ENCODE measurements at regions not wholly inside any gene's neighbourhood (a gene's known extent, or its start where the extent isn't known, plus 50 kb on each side); places are given as distances from the start of the nearest gene placed in this dataset.
A peak's percentile ranks its signal among the peaks of the same experiment; 100 is the strongest.

GRCh38 chr15:91706322-91707032 lies 147.0 kb upstream of the SLCO3A1 start:
- H3K9ac ChIP-seq (ENCODE audit: low read length) = no peak overlapping the region
- peak; percentile 88 for DNase-seq
- H3K4me2 ChIP-seq (ENCODE audit: low read depth, low read length, poor library complexity, severe bottlenecking) = no peak overlapping the region
- no peaks in the 10 kb centered on the region for H3K79me2 ChIP-seq (ENCODE audit: low read length)
- no peaks in the 10 kb centered on the region for H3K9me3 ChIP-seq (ENCODE audit: low read length)
- no peak overlapping the region for H3K27ac ChIP-seq (ENCODE audit: low read length)
- H4K20me1 ChIP-seq (ENCODE audit: insufficient read depth, low read depth, low read length) = no peaks in the 10 kb centered on the region
- H3K4me3 ChIP-seq (ENCODE audit: low read length) = no peak overlapping the region
- H2AFZ ChIP-seq (ENCODE audit: low read length) = no peak overlapping the region
- no peaks in the 10 kb centered on the region for H3K27me3 ChIP-seq (ENCODE audit: low read length)
- no peaks in the 10 kb centered on the region for H3K4me1 ChIP-seq (ENCODE audit: low read length)
- H3K9me2 ChIP-seq (replicated peaks; ENCODE audit: insufficient read depth, low read length) = no peaks in the 10 kb centered on the region
- no peaks in the 10 kb centered on the region for H3K36me3 ChIP-seq (ENCODE audit: insufficient read depth, low read length)

- DNase-seq = no peak
- Histone ChIP-seq H3K36me3 (ENCODE audit: insufficient read depth, low read length) (no peaks in the 10 kb centered on the region), H3K4me2 (ENCODE audit: low read depth, low read length, poor library complexity, severe bottlenecking) (no peak overlapping the region), H3K79me2 (ENCODE audit: low read length) (no peaks in the 10 kb centered on the region), H2AFZ (ENCODE audit: low read length) (no peak overlapping the region), H3K4me3 (ENCODE audit: low read length) (no peak overlapping the region), H3K27ac (ENCODE audit: low read length) (no peak overlapping the region), H4K20me1 (ENCODE audit: insufficient read depth, low read depth, low read length) (no peaks in the 10 kb centered on the region), H3K27me3 (ENCODE audit: low read length) (no peaks in the 10 kb centered on the region), H3K9me3 (ENCODE audit: low read length) (no peaks in the 10 kb centered on the region), H3K9me2 (replicated peaks; ENCODE audit: insufficient read depth, low read length) (no peaks in the 10 kb centered on the region), H3K4me1 (ENCODE audit: low read length) (no peaks in the 10 kb centered on the region), H3K9ac (ENCODE audit: low read length) (no peak overlapping the region)
Observed at GRCh38 chr15:91710080-91710698, 143.3 kb upstream of the SLCO3A1 start.

DNA sequence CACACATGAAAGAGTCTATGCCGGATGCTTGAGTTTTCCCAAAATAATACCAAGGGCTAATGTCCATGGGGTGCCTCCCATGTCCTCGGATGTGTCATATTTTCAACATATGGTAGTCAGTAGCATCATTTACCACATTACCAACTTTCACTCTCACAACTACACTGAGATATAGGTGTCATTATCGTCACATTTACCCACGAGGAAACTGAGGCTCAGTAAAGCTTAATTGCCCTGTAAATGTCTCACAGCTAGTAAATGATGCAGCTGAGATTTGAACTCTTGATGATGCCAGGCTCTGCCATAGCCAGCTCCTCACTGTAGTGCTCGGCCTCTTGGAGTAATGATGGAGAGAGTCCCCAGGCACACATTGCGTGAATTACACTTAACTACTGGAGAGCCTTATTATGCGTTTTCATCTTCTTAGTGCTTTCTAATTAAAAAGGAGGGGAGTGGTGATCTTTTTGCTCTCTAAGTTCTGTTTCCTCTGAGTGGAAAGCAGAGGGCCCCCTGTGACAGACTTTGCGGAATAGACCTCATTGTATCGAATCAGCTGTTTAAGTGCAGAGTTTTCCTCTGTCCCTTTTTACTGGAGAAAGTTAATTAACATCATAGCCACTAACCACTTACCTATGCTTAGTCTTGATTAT lies 142.0 kb upstream of the SLCO3A1 start:
- H3K4me1 ChIP-seq (ENCODE audit: low read length) = no peaks in the 10 kb centered on the region
- no peak overlapping the region for H3K27ac ChIP-seq (ENCODE audit: low read length)
- no peak overlapping the region for H3K4me3 ChIP-seq (ENCODE audit: low read length)
- no peaks in the 10 kb centered on the region for H4K20me1 ChIP-seq (ENCODE audit: insufficient read depth, low read depth, low read length)
- H3K4me2 ChIP-seq (ENCODE audit: low read depth, low read length, poor library complexity, severe bottlenecking) = no peak overlapping the region
- no peaks in the 10 kb centered on the region for H3K27me3 ChIP-seq (ENCODE audit: low read length)
- no peaks in the 10 kb centered on the region for H3K36me3 ChIP-seq (ENCODE audit: insufficient read depth, low read length)
- no peak overlapping the region for H3K9ac ChIP-seq (ENCODE audit: low read length)
- no peak for DNase-seq
- H2AFZ ChIP-seq (ENCODE audit: low read length) = no peak overlapping the region
- no peaks in the 10 kb centered on the region for H3K9me3 ChIP-seq (ENCODE audit: low read length)
- H3K79me2 ChIP-seq (ENCODE audit: low read length) = no peaks in the 10 kb centered on the region
- no peaks in the 10 kb centered on the region for H3K9me2 ChIP-seq (replicated peaks; ENCODE audit: insufficient read depth, low read length)

DNA sequence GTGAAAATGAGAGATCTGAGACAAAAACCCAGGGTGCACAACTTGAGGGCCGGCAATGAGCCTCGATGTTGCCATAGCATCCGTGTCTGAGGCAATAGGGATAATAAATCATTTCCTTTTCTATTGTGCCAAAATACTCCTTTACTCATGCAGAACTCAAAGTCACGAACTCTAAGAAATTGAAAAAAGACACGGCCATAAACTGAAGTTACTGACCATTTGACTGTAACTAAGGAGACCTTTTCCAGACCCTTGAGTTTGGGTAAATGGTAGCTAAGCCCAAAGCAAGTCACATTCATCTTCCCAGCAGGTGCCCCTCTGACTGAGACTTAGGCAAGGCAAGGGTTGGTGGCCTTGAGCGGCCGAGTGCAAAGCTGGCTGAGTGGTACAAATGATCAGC lies 141.2 kb upstream of the SLCO3A1 start:
- DNase-seq = no peak
- Histone ChIP-seq H3K9me2 (replicated peaks; ENCODE audit: insufficient read depth, low read length) (no peaks in the 10 kb centered on the region), H4K20me1 (ENCODE audit: insufficient read depth, low read depth, low read length) (no peaks in the 10 kb centered on the region), H3K9ac (ENCODE audit: low read length) (no peak overlapping the region), H3K4me3 (ENCODE audit: low read length) (no peak overlapping the region), H3K79me2 (ENCODE audit: low read length) (no peaks in the 10 kb centered on the region), H3K4me1 (ENCODE audit: low read length) (no peaks in the 10 kb centered on the region), H2AFZ (ENCODE audit: low read length) (no peak overlapping the region), H3K36me3 (ENCODE audit: insufficient read depth, low read length) (no peaks in the 10 kb centered on the region), H3K9me3 (ENCODE audit: low read length) (no peaks in the 10 kb centered on the region), H3K27me3 (ENCODE audit: low read length) (no peaks in the 10 kb centered on the region), H3K27ac (ENCODE audit: low read length) (no peak overlapping the region), H3K4me2 (ENCODE audit: low read depth, low read length, poor library complexity, severe bottlenecking) (no peak overlapping the region)

GRCh38 chr15:91716536-91716935 lies 137.0 kb upstream of the SLCO3A1 start:
- DNase-seq = no peak
- no peaks in the 10 kb centered on the region for H3K9me3 ChIP-seq (ENCODE audit: low read length)
- no peaks in the 10 kb centered on the region for H3K27me3 ChIP-seq (ENCODE audit: low read length)
- H4K20me1 ChIP-seq (ENCODE audit: insufficient read depth, low read depth, low read length) = no peaks in the 10 kb centered on the region
- H3K9me2 ChIP-seq (replicated peaks; ENCODE audit: insufficient read depth, low read length) = no peaks in the 10 kb centered on the region
- H3K4me2 ChIP-seq (ENCODE audit: low read depth, low read length, poor library complexity, severe bottlenecking) = no peak overlapping the region
- H3K27ac ChIP-seq (ENCODE audit: low read length) = no peak overlapping the region
- no peak overlapping the region for H3K4me3 ChIP-seq (ENCODE audit: low read length)
- H2AFZ ChIP-seq (ENCODE audit: low read length) = no peak overlapping the region
- H3K9ac ChIP-seq (ENCODE audit: low read length) = no peak overlapping the region
- H3K79me2 ChIP-seq (ENCODE audit: low read length) = no peaks in the 10 kb centered on the region
- H3K4me1 ChIP-seq (ENCODE audit: low read length) = no peaks in the 10 kb centered on the region
- no peaks in the 10 kb centered on the region for H3K36me3 ChIP-seq (ENCODE audit: insufficient read depth, low read length)

- Histone ChIP-seq H3K4me2 (ENCODE audit: low read depth, low read length, poor library complexity, severe bottlenecking) (no peak overlapping the region), H3K36me3 (ENCODE audit: insufficient read depth, low read length) (no peaks in the 10 kb centered on the region), H3K79me2 (ENCODE audit: low read length) (no peaks in the 10 kb centered on the region), H3K9me3 (ENCODE audit: low read length) (no peaks in the 10 kb centered on the region), H3K27ac (ENCODE audit: low read length) (no peak overlapping the region), H3K27me3 (ENCODE audit: low read length) (no peaks in the 10 kb centered on the region), H2AFZ (ENCODE audit: low read length) (no peak overlapping the region), H3K9ac (ENCODE audit: low read length) (no peak overlapping the region), H4K20me1 (ENCODE audit: insufficient read depth, low read depth, low read length) (no peaks in the 10 kb centered on the region), H3K4me1 (ENCODE audit: low read length) (no peaks in the 10 kb centered on the region), H3K9me2 (replicated peaks; ENCODE audit: insufficient read depth, low read length) (no peaks in the 10 kb centered on the region), H3K4me3 (ENCODE audit: low read length) (no peak overlapping the region)
- DNase-seq = no peak
Observed at GRCh38 chr15:91717811-91718210, 135.7 kb upstream of the SLCO3A1 start.

DNA sequence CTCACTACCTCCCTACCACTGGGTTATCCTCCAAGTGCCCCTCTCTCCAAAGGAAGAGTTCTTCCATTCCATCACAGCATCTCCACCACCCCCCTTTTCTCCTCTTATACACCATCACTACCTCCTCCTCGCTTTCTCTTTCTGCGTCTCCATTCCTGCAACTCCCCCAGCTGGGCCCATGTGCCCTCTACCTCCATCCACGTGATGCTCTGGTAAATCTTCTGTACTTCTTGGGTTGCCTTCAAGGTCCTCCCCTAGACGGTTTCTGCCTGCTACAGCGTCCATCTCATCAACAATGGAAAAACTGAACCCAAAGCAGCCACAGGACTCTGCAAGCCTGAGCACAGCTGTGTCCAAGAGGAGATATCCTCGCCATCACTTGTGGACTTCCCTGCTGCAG lies 129.5 kb upstream of the SLCO3A1 start:
- H3K4me1 ChIP-seq (ENCODE audit: low read length) = no peaks in the 10 kb centered on the region

DNA sequence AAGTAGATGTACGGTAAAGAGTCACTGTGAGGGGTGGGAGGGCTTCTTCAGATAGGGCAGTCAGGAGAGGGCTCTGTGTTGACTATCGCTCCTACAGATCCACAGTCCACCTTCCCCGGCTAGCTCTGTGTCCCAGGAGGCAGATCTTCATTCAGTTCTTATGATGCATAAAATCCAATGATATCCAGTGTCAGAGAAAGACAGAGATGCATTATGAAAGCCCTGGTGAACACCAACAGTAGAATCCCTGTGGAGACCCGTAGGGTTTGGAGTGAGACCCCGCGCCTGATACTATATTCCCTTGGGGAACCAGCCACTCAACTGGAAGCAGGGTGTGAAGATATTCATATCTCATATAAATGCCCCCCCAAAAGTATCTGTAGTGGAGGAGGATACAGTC lies 119.8 kb upstream of the SLCO3A1 start:
- no peak overlapping the region for H3K4me3 ChIP-seq (ENCODE audit: low read length)
- DNase-seq = no peak
- H3K79me2 ChIP-seq (ENCODE audit: low read length) = no peaks in the 10 kb centered on the region
- no peaks in the 10 kb centered on the region for H3K36me3 ChIP-seq (ENCODE audit: insufficient read depth, low read length)
- no peak overlapping the region for H3K9ac ChIP-seq (ENCODE audit: low read length)
- no peaks in the 10 kb centered on the region for H4K20me1 ChIP-seq (ENCODE audit: insufficient read depth, low read depth, low read length)
- H3K4me1 ChIP-seq (ENCODE audit: low read length) = no peaks in the 10 kb centered on the region
- H3K27ac ChIP-seq (ENCODE audit: low read length) = no peak overlapping the region
- H3K27me3 ChIP-seq (ENCODE audit: low read length) = no peaks in the 10 kb centered on the region
- no peaks in the 10 kb centered on the region for H3K9me2 ChIP-seq (replicated peaks; ENCODE audit: insufficient read depth, low read length)
- H2AFZ ChIP-seq (ENCODE audit: low read length) = no peak overlapping the region
- H3K4me2 ChIP-seq (ENCODE audit: low read depth, low read length, poor library complexity, severe bottlenecking) = no peak overlapping the region
- H3K9me3 ChIP-seq (ENCODE audit: low read length) = no peaks in the 10 kb centered on the region

More for the DNA sequence above, 129.5 kb upstream of the SLCO3A1 start:
- Histone ChIP-seq H3K9me2 (replicated peaks; ENCODE audit: insufficient read depth, low read length) (no peaks in the 10 kb centered on the region), H2AFZ (ENCODE audit: low read length) (no peak overlapping the region), H3K27ac (ENCODE audit: low read length) (no peak overlapping the region), H3K4me2 (ENCODE audit: low read depth, low read length, poor library complexity, severe bottlenecking) (no peak overlapping the region), H3K4me3 (ENCODE audit: low read length) (no peak overlapping the region), H4K20me1 (ENCODE audit: insufficient read depth, low read depth, low read length) (no peaks in the 10 kb centered on the region), H3K79me2 (ENCODE audit: low read length) (no peaks in the 10 kb centered on the region), H3K36me3 (ENCODE audit: insufficient read depth, low read length) (no peaks in the 10 kb centered on the region), H3K27me3 (ENCODE audit: low read length) (no peaks in the 10 kb centered on the region), H3K9me3 (ENCODE audit: low read length) (no peaks in the 10 kb centered on the region), H3K9ac (ENCODE audit: low read length) (no peak overlapping the region)
- no peak for DNase-seq

All from Karpas-422 (cell line).